GM21723 (cell line): ENCODE measurements at regions not wholly inside any gene's neighbourhood (a gene's known extent, or its start where the extent isn't known, plus 50 kb on each side); places are given as distances from the start of the nearest gene placed in this dataset.

Experiments
- ATAC-seq: cut with Tn5 transposase; IDR thresholded peaks from one replicate; pipeline ENCODE4 v1.9.1; 2021; ENCODE audit warnings: mild to moderate bottlenecking, moderate library complexity; ENCODE audit not compliant: unreplicated experiment

- no peak for ATAC-seq
Observed at GRCh38 chr5:119879446-119879845, 250.1 kb downstream of the FAM170A start.

GRCh38 chr5:119895066-119895465 lies 265.7 kb downstream of the FAM170A start:
- no peak for ATAC-seq

GRCh38 chr5:119896826-119897536 lies 267.6 kb downstream of the FAM170A start:
- no peak for ATAC-seq

- no peak for ATAC-seq
Observed at GRCh38 chr5:119897537-119898370, 268.4 kb downstream of the FAM170A start.

GRCh38 chr5:119899981-119900380 lies 270.6 kb downstream of the FAM170A start:
- no peak for ATAC-seq

GRCh38 chr5:119902593-119902992 lies 273.2 kb downstream of the FAM170A start:
- no peak for ATAC-seq

- ATAC-seq = no peak
Observed at GRCh38 chr5:119913425-119913824, 284.1 kb downstream of the FAM170A start.

GRCh38 chr5:119919279-119919678 lies 289.9 kb downstream of the FAM170A start:
- ATAC-seq = no peak

GRCh38 chr5:119926301-119926700 lies 296.9 kb downstream of the FAM170A start:
- no peak for ATAC-seq

- no peak for ATAC-seq
Observed at GRCh38 chr5:119928974-119929373, 299.6 kb downstream of the FAM170A start.

- ATAC-seq = no peak
Observed at GRCh38 chr5:119930490-119930889, 301.1 kb downstream of the FAM170A start.

- no peak for ATAC-seq
Observed at GRCh38 chr5:119943148-119943547, 313.8 kb downstream of the FAM170A start.

- no peak for ATAC-seq
Observed at GRCh38 chr5:119945691-119946090, 316.3 kb downstream of the FAM170A start.

- no peak for ATAC-seq
Observed at GRCh38 chr5:119948162-119948561, 318.8 kb downstream of the FAM170A start.

GRCh38 chr5:119949426-119949999 lies 320.2 kb downstream of the FAM170A start:
- no peak for ATAC-seq

GRCh38 chr5:119951330-119951934 lies 322.1 kb downstream of the FAM170A start:
- no peak for ATAC-seq

GRCh38 chr5:119953474-119953873 lies 324.1 kb downstream of the FAM170A start:
- ATAC-seq = no peak

GRCh38 chr5:119954106-119954505 lies 324.7 kb downstream of the FAM170A start:
- no peak for ATAC-seq

GRCh38 chr5:119961993-119962392 lies 332.6 kb downstream of the FAM170A start:
- no peak for ATAC-seq

GRCh38 chr5:119966028-119966427 lies 336.7 kb downstream of the FAM170A start:
- no peak for ATAC-seq

GRCh38 chr5:119968690-119969089 lies 339.3 kb downstream of the FAM170A start:
- no peak for ATAC-seq
